Activated naive CD4-positive, alpha-beta T cell treated with Interleukin-2 at 50 U/mL for 16 hours (primary cell): ENCODE measurements at regions not wholly inside any gene's neighbourhood (a gene's known extent, or its start where the extent isn't known, plus 50 kb on each side); places are given as distances from the start of the nearest gene placed in this dataset.
"Not testable (repeated sequence)": the region's sequence is repeated elsewhere in the genome, so short reads cannot be mapped to it uniquely, and the experiment has no call there.

Experiments
- DNase-seq: peaks from one replicate; pipeline ENCODE4 v3.0.0-alpha.2; 2020

DNA sequence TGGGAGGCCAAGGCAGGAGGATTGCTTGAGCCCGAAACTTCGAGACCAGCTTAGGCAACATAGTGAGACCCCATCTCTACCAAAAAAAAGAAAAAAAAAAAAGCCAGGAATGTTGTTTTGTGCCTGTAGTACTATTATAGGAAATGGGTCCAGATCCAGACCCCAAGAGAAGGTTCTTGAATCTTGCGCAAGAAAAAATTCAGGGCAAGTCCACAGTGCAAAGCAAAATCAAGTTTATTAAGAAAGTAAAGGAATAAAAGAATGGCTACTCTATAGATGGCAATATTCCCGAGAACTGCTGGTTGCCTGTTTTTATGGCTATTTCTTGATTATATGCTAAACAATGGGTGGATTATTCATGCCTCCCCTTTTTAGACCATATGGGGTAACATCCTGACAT is 51.2 kb upstream of the RDX start:
- no peak for DNase-seq

GRCh38 chr11:110349138-110349996 is 53.0 kb upstream of the RDX start:
- peak; percentile 84 for DNase-seq

- DNase-seq: not testable (repeated sequence)
Measured at GRCh38 chr11:110349997-110350383, 53.6 kb upstream of the RDX start.

DNA sequence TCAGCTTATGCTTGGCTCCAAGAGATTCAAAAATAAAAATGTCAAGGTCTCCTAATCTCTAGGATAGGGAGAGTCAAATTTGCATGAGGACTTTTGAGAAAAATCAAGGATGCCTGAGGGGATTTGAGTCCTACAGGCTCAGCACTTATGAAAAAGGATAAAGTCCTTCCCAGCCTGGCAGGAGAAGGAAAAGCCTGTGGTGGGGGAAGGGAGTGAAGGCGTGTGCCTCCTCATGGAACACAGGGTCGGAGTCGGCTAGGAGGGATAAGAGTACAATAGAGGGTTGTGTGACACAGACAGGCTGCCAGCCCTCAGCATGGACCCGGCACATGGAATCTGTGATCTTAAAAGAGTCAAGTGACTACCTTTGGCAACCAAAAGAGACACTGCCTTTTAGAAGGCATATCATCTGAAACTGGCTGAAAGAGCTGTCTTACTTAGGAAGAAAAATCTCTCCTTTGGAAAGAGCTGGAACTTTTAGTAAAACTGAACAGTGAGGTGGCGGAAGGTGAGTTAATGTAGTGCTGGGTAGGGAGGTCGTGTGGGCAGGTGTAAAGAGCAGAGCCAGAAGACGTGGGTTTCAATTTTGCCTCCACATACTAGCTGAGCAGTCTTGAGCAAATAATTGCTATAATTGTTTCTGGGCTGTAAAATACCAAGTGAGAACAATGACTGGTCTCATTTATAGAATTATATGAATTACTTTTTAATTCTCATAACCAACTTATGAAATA is 58.8 kb upstream of the RDX start:
- no peak for DNase-seq

DNA sequence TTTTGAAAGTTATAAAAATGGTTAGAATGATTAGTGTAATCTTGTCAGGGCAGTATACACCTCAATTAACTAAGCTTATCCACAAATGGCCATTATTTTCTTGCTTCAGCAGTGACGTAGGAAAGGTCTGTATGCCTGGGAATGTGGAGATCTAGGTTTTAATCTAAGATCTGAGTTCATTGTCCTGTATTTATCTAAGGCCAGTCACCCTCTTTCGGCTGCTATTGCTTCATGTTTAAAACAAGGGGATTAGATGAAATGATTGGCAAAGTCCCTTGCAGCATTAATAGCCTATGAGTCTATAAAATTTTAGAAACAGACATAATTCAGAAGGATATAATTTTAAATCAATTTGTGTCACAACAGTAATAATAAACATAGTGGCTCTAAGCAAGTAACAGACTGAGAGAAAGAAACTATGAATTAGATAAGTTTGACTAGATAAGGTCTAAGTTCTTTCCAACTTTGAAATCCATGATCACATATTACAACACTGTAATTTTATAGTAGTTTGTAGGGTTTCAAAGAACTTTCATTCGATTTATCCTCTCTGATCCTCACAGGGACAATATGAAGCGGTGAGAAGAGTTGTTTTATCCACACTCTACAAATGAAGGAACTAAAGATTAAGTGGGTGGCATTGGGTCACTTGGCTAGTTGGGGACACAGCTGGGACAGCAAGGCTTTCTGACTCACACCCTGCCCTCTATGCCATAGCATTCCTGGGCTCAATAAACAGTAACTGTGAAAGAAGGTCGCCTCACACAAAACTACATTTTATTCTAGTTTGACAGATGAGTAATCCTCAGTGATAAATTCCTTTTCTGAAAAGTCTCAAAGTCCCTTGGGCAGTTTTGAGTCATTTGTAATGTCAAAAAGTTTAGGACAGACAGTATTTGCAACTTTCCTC is 60.6 kb upstream of the RDX start:
- DNase-seq: no peak

DNA sequence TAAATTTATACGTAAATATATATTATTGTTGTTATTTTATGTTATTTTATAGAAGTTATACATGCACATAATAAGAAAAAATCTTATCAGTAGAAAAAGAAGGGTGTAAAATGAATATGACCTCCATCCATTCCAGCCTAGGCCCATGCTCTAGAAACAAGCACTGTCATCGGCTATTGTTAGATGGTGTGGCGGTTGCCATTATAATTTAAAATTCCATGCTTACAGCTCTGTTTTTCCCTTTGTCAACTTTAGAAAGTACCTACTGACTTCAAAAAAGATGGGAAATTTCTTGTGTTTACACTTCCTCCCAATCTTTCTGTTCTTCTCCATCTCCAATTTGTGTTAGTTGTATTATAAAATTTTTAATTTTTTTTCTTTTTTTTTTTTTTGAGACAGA is 61.9 kb upstream of the RDX start:
- no peak for DNase-seq

DNA sequence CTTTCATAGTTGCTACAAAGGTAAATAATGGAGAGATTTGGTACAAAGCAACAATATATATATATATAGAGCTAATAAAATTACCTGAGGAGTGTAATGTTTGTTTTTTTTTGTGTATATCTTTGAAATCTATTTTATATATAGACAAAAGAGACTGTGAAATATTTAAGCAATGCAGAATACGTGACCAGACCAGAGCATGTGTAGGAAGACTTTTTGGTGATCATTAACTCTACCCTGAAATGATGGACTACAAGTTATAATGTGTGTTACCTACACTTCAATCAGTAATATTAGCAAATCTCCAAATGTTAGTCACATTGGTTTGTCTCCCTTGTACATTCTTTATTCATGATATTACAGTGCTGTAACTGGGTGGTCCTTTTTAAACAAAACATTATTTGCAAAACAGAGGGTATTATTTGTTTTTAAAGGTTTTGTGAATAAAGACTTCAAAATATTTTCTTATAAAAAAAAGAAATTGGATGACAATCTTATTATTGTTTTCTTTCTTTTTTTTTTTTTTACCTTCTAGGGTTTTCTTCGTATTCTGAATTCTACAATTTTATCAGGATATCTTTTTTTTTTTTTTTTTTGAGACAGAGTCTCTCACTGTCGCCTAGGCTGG is 64.5 kb upstream of the RDX start:
- DNase-seq: not testable (repeated sequence)

DNA sequence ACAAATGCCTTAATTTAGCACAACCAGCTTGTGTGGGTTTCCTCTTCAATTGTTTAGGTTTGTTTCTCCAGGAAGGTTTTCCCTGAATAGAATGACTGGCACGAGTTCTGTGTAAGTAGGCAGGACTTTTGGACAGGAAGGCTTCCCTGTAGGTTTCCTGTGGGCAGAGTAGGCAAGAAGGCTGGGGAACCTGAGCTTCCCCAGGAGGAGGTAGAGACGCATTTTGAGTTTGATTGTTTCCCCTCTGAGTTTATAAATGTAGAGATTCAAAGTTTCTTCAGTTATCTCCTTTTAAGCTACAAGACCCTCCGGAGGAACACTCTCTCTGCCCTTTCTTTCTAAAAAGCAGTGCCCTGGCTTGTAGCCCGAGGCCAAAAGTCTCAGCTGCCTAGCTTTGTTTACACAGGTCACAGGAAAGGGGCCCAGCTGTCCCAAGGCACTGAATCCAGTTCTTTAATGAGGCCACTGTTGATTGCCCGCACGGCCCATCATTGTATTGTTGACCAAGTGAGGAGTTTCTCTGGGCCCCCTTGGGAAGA is 66.6 kb upstream of the RDX start:
- DNase-seq: no peak

- DNase-seq: no peak
Measured at GRCh38 chr11:110366291-110366690, 63.5 kb upstream of the FDX1 start.

- no peak for DNase-seq
Measured at GRCh38 chr11:110367571-110367970, 62.2 kb upstream of the FDX1 start.

- DNase-seq: no peak
Measured at GRCh38 chr11:110371084-110371483, 58.7 kb upstream of the FDX1 start.

- DNase-seq: peak; percentile 15
Measured at GRCh38 chr11:110373051-110373702, 56.6 kb upstream of the FDX1 start.

DNA sequence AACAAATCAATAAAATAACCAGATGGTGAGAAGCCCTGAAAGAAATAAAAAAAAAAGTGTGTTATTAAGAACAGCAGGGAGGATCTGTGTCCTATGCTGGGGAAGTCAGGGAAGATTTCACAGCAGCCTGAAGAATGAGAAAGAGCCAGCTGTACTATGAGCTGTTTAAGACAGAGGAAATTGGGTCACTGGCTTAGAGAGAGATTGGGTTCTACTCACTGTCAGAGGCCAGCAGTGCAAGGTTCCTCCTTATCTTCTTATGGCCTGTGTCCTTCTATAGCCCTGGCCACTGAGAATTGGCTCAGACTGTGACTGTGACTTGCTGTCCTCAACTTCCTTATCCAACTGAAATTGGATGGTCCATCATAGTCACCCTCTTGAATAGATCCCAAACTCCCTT is 54.8 kb upstream of the FDX1 start:
- DNase-seq: no peak

DNA sequence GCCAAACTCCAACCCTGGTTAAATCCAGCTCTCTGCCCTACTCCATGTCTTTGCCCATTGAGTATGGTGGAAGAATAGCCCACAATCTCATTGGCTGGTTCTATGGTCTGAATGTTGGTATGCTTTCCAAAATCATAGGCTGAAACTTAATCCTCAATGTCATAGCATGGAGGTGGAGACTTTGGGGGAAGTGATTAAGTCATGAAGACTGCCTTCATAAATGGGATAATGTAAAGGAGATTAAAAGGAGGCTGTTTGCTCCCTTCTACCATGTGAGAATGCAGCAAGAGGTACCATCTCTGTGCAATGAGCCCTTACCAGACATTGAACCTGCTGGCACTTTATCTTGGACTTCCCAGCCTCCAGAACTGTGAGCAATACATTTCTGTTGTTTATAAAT is 54.4 kb upstream of the FDX1 start:
- DNase-seq: no peak

DNA sequence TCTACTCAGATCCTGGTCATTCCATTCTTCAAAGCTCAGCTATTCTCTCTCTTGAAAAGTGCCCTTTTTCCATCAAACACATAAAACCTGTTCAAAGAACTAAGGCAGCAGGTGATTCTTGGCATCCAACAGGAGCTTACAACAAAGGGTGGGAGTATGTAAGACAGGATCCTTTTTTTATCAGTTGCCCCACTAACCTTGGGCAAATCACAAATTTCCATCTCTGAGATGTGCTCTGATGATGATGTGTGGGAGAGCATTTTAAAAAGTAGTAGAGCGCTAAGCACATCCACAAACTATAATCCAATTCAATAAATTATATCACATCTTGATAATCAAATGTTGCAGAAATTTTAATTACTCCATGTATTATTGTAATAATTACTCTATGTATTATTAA is 53.7 kb upstream of the FDX1 start:
- no peak for DNase-seq

DNA sequence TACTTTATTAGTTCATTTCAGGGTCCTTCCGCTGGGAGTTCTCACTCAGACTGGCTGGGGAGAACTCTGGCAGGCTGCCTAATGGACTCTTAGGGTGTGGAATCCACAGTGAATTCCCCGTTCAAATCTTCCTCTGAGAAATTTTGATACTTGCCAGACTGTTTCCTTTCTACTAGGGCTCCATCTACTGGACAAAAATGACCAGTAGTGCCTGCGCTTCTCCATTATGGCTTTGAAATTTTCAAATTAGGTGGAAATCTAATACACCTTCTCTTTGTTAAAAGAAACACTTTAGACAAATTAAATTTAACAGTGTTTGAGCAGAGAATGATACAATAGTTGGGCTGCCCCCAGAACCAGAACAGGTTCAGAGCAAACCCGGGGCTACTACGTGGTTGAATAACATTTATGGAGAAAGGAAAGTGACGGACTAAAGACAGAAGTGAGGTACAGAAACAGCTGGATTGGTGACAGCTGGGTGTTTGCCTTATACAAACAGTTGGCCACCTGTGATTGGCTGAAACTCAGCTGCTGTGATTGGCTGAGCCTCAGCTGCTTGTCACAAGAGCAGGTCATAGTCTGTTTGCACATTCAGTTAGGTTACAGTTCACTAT is 52.9 kb upstream of the FDX1 start:
- DNase-seq: peak; percentile 11

DNA sequence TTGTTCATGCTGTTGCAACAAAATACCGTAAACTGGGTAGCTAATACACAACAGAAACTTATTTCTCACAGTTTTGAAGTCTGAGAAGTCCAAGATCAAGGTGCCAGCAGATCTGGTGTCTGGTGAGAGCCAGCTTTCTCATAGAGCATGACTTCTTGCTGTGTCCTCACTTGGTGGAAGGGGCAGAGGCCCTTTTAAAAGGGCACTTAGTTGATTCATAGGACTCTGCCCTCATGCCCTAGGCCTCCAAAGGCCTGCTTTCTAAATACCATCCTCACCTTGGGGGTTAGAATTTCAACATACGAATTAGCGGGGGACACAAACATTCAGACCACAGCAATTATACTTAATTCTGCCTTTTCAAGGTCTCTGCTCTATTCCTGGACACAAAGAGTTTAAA is 52.3 kb upstream of the FDX1 start:
- no peak for DNase-seq

GRCh38 chr11:110379261-110379660 is 50.5 kb upstream of the FDX1 start:
- no peak for DNase-seq

GRCh38 chr11:110379936-110380335 is 49.8 kb upstream of the FDX1 start:
- DNase-seq: no peak
